AG04449 (cell line): ENCODE measurements at regions not wholly inside any gene's neighbourhood (a gene's known extent, or its start where the extent isn't known, plus 50 kb on each side); places are given as distances from the start of the nearest gene placed in this dataset.

Experiments
- CTCF ChIA-PET: fragments of 350-600 bp; formaldehyde crosslinking; extraction: SDS; loops from one replicate; lab custom pipeline; 2021; ENCODE audit warnings: antibody characterized with exemption; lab: Yijun Ruan, JAX
- POLR2A ChIA-PET: fragments of 400-600, 350-600 bp; formaldehyde crosslinking; extraction: SDS; loops from one replicate; lab custom pipeline; 2020; ENCODE audit warnings: antibody characterized with exemption, inconsistent platforms; lab: Yijun Ruan, JAX
- DNase-seq: peaks from one replicate; pipeline ENCODE4 v3.0.0-alpha.2; 2010; ENCODE audit warnings: low read depth, low spot score
- H3K4me3 ChIP-seq: 2 replicates; pipeline ENCODE4 v1.5.1; 2011; ENCODE audit warnings: low read depth, mild to moderate bottlenecking, control low read depth, low read length
- TF ChIP-seq, protein P1 (sequence below): IDR thresholded peaks from one replicate; pipeline ENCODE4 v1.5.1; 2011; ENCODE audit warnings: mild to moderate bottlenecking, moderate library complexity, low read length, control low read depth, inconsistent platforms; ENCODE audit not compliant: insufficient read depth; ENCODE audit errors: missing control alignments

DNA sequence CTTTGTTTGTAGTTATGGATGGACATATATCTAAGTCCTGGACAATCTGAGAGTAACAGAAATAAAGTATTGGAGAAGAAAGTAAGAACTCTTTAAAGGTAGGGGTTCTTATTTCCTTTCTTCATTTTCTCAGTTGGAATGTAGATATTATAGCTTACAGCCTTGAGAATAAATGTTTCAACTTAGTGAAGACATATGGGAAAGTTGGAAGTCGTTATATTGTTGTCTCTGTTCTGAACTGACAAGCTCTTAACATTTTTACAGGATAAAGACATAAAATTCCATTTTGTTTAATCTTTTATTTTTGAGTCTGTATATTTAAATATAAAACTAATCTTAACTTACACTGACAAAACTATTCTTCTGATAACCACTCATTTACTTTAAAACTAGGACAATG is 2187.5 kb upstream of the ACO1 start:
- no peak for DNase-seq
- POLR2A ChIA-PET, result no interaction called here
- CTCF ChIA-PET, result no interaction called here
- no peak overlapping the region for H3K4me3 ChIP-seq
- TF ChIP-seq, protein P1, sequence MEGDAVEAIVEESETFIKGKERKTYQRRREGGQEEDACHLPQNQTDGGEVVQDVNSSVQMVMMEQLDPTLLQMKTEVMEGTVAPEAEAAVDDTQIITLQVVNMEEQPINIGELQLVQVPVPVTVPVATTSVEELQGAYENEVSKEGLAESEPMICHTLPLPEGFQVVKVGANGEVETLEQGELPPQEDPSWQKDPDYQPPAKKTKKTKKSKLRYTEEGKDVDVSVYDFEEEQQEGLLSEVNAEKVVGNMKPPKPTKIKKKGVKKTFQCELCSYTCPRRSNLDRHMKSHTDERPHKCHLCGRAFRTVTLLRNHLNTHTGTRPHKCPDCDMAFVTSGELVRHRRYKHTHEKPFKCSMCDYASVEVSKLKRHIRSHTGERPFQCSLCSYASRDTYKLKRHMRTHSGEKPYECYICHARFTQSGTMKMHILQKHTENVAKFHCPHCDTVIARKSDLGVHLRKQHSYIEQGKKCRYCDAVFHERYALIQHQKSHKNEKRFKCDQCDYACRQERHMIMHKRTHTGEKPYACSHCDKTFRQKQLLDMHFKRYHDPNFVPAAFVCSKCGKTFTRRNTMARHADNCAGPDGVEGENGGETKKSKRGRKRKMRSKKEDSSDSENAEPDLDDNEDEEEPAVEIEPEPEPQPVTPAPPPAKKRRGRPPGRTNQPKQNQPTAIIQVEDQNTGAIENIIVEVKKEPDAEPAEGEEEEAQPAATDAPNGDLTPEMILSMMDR, result no peak

DNA sequence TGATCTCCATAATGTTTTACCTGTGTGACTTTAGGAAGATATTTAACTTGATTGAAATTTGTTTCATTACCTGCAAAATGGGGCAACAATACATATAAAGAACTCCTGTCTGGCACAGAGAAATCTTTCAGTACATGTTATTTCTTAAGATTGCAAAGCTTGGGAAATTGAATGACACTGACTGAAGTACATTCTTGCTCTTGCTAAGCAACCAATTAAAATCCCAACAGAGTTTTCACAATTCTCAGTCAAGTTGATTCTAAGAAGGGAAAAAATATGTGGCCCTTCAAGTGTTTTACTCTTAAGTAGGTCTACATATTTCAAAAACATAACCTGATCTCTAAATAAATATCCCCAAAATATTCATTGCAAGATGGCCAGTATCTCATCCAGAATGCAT is 2187.0 kb upstream of the ACO1 start:
- CTCF ChIA-PET, result no interaction called here

DNA sequence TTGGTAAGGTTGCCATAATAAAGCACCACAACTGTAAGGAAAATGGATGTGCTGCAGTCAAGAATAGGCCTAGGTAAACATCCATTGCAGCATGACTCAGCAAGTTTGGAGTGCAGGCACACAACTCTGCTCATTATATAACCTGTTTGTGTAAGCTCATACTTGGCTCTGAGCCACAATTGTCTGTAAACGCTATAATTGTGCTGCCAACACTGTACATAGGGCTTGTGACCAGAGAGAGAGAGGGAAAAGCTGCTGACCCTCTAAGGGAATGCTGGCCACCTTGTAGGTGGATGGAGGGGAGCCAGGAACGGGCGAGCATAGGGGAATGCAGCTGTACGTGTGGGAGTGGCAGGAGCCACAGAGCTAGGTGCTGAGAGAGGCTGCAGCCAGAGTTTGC is 2186.5 kb upstream of the ACO1 start:
- CTCF ChIA-PET, result no interaction called here
- no peak for DNase-seq

More for the DNA sequence above, 2187.0 kb upstream of the ACO1 start:
- POLR2A ChIA-PET, result no interaction called here
- TF ChIP-seq, protein P1, result no peak
- DNase-seq, result no peak
- H3K4me3 ChIP-seq, result no peak overlapping the region

DNA sequence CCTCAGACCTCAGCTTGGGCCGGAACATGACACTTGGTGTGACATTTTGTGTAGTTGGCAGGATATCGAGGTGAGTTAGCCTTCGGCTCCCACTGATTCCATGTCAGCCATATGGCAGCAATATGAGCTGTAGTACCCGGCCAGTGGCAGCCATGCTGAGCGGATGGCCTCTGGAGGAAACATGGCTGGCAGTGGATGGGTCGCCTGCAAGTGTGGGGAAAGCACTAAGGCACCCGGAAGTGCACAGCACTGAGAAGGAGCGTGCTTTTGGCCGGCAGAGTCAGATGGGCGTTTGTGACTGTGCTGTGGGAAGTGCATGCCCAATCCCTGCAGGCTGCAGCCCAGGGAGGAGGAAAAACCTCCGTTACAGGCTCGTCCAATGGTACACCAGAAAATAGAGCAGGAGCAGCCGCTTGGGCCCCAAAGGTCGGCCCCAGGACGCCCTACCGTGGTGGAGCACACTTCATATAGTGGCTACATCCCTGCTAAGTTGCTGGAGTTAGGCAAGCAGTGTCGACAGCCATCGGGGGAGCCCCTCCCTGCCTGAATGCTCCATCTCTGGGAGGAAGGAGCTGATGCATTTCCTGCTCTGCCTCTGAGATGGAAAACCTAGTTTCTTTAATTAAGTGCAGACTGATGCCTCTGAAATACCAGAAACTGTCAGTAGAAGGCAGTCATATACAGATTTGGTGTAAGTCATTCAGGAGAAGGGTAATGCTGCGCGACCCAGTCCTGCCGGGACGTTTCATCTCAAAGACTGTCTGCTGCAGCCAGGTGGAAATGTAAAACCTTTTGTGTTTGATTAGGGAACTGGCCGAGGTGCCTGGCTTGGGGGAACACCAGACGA is 2185.8 kb upstream of the ACO1 start:
- ChIA-PET POLR2A (no interaction called here), CTCF (no interaction called here)
- TF ChIP-seq, protein P1, result no peak
- no peak overlapping the region for H3K4me3 ChIP-seq
- DNase-seq, result no peak

More for the DNA sequence above, 2186.5 kb upstream of the ACO1 start:
- TF ChIP-seq, protein P1, result no peak
- no peak overlapping the region for H3K4me3 ChIP-seq
- POLR2A ChIA-PET, result no interaction called here

DNA sequence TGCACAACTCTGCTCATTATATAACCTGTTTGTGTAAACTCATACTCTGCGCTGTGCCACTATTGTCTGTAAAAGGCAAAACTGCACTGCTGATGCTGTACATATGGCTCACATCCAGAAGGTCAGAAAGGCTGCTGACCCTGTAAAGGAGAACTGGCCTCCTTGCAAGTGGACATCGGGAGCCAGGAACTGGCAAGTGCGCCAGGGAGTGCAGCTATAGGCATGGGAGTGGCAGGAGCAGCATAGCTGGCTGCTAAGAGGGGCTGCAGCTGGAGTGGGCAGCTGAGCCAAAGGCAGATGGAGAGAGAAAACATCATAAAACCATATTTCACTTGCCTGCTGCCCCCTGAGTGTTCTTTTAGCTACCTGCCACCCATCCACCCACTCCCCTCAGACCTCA is 2183.4 kb upstream of the ACO1 start:
- TF ChIP-seq, protein P1, result no peak
- CTCF ChIA-PET, result no interaction called here
- POLR2A ChIA-PET, result no interaction called here
- H3K4me3 ChIP-seq, result no peak overlapping the region
- no peak for DNase-seq

DNA sequence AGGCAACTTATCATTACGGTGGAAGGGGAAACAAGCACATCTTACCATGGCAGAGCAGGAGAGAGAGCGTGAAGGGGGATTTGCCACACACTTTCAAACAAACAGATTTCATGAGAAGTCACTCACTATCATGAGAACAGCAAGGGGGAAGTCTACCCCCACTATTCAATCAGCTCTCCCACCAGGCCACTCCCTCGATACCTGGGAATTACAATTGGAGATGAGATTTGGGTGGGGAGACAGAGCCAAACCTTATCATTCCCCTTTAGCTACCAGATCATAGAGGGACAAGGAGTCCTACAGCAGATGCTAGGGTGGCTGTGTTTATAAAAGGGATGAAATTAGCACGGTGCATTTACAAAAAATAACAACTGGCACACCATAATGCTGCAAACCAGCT is 2149.4 kb upstream of the ACO1 start:
- DNase-seq, result no peak
- H3K4me3 ChIP-seq, result no peak overlapping the region
- ChIA-PET POLR2A (no interaction called here), CTCF (no interaction called here)
- TF ChIP-seq, protein P1, result no peak
